WI38 (cell line): ENCODE measurements at regions not wholly inside any gene's neighbourhood (a gene's known extent, or its start where the extent isn't known, plus 50 kb on each side); places are given as distances from the start of the nearest gene placed in this dataset.
"Not testable (repeated sequence)": the region's sequence is repeated elsewhere in the genome, so short reads cannot be mapped to it uniquely, and the experiment has no call there.

ENCODE experiments used
- H3K4me3 ChIP-seq: 2 replicates; pipeline ENCODE4 v1.5.1; 2011; ENCODE audit warnings: low read depth, mild to moderate bottlenecking, control low read depth, low read length
- TF ChIP-seq, protein P1 (sequence below): IDR thresholded peaks from 2 replicates; pipeline ENCODE4 v1.5.1; 2012; ENCODE audit warnings: low read depth, mild to moderate bottlenecking, control low read depth, low read length

DNA sequence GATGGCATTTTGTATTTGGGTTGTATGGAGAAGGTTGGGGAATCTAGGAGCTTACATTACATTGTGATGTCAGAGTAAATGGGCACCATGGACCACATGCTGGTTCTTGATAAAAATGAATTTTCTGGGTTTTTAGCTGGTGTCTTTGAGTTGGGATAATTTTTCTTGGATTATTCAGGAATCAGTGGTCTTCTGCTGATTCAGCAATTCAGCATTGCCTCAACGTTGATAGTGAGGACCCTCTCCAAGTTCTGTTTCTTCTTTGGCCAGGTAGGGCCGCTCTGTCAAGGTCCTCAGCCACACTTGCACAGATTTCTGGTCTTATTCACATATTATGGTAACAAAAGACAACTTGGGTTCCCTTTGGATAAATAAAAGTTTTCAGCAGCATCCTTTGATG lies 312.0 kb upstream of the TPK1 start:
- no peak overlapping the region for H3K4me3 ChIP-seq
- TF ChIP-seq, protein P1, sequence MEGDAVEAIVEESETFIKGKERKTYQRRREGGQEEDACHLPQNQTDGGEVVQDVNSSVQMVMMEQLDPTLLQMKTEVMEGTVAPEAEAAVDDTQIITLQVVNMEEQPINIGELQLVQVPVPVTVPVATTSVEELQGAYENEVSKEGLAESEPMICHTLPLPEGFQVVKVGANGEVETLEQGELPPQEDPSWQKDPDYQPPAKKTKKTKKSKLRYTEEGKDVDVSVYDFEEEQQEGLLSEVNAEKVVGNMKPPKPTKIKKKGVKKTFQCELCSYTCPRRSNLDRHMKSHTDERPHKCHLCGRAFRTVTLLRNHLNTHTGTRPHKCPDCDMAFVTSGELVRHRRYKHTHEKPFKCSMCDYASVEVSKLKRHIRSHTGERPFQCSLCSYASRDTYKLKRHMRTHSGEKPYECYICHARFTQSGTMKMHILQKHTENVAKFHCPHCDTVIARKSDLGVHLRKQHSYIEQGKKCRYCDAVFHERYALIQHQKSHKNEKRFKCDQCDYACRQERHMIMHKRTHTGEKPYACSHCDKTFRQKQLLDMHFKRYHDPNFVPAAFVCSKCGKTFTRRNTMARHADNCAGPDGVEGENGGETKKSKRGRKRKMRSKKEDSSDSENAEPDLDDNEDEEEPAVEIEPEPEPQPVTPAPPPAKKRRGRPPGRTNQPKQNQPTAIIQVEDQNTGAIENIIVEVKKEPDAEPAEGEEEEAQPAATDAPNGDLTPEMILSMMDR: no peak

- no peak overlapping the region for H3K4me3 ChIP-seq
- TF ChIP-seq, protein P1: no peak
Measured at GRCh38 chr7:145143685-145144084, 307.8 kb upstream of the TPK1 start.

GRCh38 chr7:145134377-145134776 lies 298.5 kb upstream of the TPK1 start:
- TF ChIP-seq, protein P1: no peak
- H3K4me3 ChIP-seq: no peak overlapping the region

DNA sequence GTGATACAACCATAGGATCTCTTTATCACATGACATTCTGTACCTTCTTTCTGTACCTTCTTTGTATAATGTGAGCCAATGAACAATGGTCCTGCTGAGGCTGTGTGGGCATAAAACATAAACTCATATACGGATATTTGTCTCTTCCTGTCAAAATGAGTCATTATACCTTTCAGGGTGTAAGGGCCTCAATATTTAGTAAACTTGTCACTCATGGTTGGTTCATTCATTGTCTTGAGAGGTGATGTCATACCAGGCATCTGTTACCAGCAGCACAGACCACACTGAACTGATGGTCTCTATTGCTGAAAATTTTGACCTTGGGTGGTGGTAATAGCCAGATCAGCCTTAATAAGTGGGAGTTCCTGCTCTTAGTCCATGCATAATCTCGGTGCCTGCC lies 287.6 kb upstream of the TPK1 start:
- TF ChIP-seq, protein P1: no peak
- H3K4me3 ChIP-seq: no peak overlapping the region

GRCh38 chr7:145106001-145106400 lies 270.1 kb upstream of the TPK1 start:
- no peak overlapping the region for H3K4me3 ChIP-seq
- TF ChIP-seq, protein P1: no peak

- no peak overlapping the region for H3K4me3 ChIP-seq
- TF ChIP-seq, protein P1: no peak
Measured at GRCh38 chr7:145105561-145105960, 269.7 kb upstream of the TPK1 start.

- TF ChIP-seq, protein P1: no peak
Measured at GRCh38 chr7:145104400-145104799, 268.5 kb upstream of the TPK1 start.

GRCh38 chr7:145102199-145102598 lies 266.3 kb upstream of the TPK1 start:
- not testable (repeated sequence) for H3K4me3 ChIP-seq

More at GRCh38 chr7:145104400-145104799, 268.5 kb upstream of the TPK1 start:
- no peak overlapping the region for H3K4me3 ChIP-seq
